CD4-positive, alpha-beta T cell treated with Interleukin-6 for 4 hours (primary cell): ENCODE measurements at regions not wholly inside any gene's neighbourhood (a gene's known extent, or its start where the extent isn't known, plus 50 kb on each side); places are given as distances from the start of the nearest gene placed in this dataset.
"Not testable (repeated sequence)": the region's sequence is repeated elsewhere in the genome, so short reads cannot be mapped to it uniquely, and the experiment has no call there.

Source experiments
- DNase-seq: peaks from one replicate; pipeline ENCODE4 v3.0.0-alpha.2; 2020; ENCODE audit warnings: mixed read lengths

DNA sequence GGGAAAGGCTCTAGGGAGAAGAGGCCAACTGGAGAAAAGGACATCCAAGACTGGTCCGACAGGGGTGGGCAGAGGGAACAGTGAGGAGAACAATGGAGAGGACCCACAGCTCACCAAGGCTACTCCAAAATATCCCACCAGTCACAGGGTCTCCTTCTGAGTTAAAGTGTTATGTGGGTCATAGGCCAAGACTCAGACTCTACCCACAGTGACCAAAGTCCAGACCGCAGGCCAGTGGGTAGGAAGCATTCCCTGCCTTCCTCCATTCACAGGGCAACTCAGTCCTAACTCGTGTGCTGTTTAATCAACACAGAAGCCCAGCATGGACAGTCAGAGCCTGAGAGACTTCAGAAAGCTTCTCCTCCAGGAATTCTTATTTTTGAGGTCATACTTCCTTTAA is 260.6 kb downstream of the SMAD2 start:
- DNase-seq: no peak

DNA sequence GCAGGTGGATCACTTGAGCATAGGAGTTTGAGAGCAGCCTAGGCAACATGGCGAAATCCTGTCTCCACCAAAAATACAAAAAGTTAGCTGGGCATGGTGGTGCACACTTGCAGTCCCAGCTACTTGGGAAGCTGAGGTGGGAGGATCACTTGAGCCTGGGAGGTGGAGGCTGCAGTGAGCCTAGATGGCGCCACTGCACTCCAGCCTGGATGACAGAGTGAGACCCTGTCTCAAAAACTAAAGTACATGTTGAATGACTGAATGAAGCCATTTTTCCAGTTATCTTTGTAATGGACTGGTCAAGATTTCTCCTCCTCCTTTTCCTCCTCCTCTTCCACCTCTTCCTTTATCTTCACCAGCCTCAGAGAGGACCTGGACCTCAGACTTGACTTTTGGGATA is 272.0 kb downstream of the SMAD2 start:
- no peak for DNase-seq

DNA sequence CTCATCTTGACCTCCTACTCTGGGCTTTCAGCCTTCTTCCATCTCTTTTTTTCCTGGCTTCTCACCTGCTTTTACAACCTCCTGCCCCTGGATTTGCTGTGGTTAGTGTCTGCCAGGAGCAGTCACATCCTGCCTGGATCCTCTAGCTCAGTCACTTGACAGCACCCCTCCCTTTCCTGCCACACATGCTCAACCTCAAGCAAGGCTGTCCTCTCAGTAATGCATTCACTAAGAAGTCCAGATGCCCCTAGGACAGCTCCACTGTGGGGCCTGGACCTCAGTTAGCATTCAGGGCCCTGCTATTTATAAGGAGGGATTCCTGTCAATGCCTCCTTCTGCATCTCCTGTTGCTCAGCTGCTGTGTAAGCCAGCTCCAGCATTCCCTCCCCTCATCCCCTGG is 275.5 kb downstream of the SMAD2 start:
- no peak for DNase-seq

DNA sequence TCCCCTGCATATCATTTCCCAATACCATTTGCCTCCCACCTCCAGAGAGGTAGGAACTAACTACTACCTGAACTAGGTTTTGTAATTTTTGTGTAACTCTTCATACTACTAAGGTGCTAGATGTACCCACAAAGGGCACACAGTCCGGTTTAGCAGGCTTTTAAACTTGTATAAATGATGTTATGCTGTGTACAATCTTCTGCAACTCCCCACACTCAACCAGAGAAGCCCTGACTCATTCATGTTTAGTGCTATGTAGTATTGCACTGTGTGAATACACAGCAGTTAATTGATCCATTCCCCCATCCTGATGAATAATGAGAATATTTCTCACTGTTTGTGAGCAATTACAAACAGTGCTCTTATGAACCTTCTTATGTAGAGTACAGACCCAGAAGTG is 285.6 kb downstream of the SMAD2 start:
- no peak for DNase-seq

- DNase-seq: not testable (repeated sequence)
These were observed 292.9 kb downstream of the SMAD2 start for GRCh38 chr18:47637551-47637950.

- no peak for DNase-seq
These were observed 295.0 kb downstream of the SMAD2 start for GRCh38 chr18:47635416-47635815.

GRCh38 chr18:47632970-47633635 is 297.4 kb downstream of the SMAD2 start:
- DNase-seq: no peak

GRCh38 chr18:47628893-47629292 is 301.6 kb downstream of the SMAD2 start:
- no peak for DNase-seq

- DNase-seq: no peak
These were observed 302.1 kb downstream of the SMAD2 start for GRCh38 chr18:47628240-47628781.

GRCh38 chr18:47627030-47627429 is 303.4 kb downstream of the SMAD2 start:
- DNase-seq: no peak

DNA sequence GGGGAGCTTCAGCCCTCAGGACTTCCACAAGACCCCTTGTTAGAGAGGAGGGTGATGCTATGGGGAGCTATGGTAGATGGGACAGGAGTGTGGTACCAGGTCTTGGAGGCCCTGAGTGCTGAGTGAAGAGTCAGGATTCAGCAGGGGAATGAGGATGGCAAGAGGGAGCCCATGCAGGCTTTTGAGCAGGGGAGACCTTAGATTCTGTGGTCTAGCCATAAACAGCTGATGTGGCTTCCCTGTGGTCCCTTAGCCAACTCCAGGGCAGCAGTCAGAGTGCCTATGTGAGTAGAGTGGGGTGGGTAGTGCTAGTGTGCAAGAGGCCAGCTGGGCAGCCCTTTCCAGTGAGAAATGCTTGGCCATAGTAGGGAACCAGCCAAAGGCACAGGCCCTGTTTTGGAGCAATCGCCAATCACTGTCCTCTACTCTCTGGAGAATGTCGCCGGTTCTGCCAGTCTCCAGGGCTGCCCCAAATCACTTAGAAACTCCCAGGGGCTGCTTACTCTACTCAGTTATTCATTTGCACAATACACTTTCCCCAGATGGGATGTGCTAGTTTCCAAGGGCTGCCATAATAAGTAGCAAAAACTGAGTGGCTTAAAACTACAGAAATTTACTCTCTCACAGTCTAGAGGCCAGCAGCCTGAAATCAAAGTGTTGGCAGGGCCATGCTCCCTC is 310.5 kb downstream of the SMAD2 start:
- no peak for DNase-seq

- no peak for DNase-seq
These were observed 311.7 kb downstream of the SMAD2 start for GRCh38 chr18:47618758-47619157.

DNA sequence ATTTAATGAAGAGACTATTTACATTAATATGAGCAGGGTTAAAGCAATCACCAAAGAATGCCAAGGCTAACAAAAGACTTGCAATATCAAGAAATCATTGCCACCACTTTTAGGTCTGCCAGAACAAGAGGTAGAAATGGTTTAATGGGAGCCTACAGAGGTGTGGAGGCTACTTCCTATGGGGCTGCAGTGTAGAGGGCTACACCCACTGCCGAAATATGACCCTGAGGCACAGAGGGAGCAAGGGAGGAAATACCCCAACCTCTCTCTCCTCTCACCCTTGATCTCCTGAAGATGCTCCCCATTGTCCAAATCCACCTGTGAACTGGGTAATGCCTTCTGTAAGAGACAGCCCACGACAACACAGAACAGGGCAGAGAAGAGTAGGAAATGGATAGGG is 315.4 kb downstream of the SMAD2 start:
- DNase-seq: no peak

DNA sequence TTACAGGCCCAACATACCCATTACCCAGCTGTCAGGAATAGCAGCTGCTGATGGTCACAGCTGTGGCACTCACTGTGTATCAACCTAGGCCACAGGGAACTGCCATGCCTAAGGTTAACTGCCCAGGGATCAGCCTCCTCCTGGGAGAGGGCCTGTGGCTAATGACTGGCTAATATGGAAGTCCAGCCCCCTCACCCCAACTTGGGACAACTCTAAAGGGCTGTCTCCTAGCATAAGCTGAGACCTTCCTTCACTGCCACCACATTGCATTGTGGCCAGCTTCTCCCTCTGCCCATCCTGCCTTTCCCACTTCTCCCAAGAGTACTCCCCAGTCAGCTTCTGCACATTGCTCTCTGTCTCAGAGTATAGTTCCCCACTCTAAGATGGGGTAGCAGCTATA is 316.5 kb downstream of the SMAD2 start:
- DNase-seq: no peak

- no peak for DNase-seq
These were observed 318.8 kb downstream of the SMAD2 start for GRCh38 chr18:47611649-47612048.

- no peak for DNase-seq
These were observed 323.9 kb downstream of the SMAD2 start for GRCh38 chr18:47606526-47606925.

DNA sequence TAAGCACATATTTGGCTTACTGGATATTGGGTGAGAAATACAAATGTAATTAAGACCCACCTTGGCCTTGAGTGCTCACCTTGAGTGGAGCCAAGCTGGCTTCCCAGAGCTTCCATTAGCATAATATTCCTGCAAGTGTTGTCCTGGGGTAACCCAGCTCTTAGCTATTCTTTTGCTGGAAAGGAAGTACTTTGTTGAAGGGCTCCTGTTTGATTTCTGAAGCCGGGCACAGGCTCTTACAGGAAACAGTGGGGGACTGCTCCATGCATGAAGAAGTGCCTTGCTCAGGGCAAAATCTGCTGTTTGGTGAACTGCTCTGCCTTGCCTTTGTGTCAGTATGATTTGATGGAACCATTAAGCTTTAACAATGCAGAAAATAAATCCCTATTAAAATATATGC is 325.4 kb downstream of the SMAD2 start:
- no peak for DNase-seq

DNA sequence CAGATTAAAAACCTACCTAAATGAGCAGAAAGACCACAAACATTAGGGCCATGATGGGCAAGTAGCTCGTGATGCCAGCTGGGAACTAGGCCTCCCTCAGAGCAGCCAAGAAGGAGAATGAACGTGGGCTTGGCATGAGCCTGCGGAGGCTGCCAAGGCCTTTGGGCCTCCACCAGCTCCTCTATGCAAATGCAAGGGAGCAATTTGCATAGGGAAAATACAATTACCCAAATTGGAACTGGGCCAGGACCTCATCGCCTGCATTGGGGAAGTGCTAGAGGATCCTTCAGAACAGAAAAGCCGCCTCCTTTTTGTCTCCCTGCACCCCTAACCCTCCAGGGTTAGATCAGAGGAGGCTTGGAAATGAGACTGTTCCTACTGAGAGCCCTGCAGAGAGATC is 326.4 kb downstream of the SMAD2 start:
- no peak for DNase-seq

DNA sequence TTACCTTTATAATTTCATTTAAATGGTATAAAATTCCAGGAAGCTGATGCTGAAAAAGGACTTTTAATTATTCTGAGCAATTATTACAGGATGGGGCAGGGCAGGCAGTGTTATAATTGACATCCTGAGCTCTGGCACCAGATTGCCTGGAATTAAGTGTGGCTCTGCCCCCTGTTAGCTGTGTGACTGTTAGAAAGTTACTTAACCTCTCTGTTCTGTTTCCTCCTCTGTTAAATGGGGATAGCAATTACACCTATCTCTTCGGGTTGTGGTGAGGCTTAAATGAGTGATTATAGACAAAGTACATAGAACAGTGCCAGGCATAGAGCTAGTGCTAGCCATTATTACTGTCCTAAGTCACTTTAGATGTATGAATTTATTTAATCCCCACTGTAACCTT is 327.3 kb downstream of the SMAD2 start:
- no peak for DNase-seq

DNA sequence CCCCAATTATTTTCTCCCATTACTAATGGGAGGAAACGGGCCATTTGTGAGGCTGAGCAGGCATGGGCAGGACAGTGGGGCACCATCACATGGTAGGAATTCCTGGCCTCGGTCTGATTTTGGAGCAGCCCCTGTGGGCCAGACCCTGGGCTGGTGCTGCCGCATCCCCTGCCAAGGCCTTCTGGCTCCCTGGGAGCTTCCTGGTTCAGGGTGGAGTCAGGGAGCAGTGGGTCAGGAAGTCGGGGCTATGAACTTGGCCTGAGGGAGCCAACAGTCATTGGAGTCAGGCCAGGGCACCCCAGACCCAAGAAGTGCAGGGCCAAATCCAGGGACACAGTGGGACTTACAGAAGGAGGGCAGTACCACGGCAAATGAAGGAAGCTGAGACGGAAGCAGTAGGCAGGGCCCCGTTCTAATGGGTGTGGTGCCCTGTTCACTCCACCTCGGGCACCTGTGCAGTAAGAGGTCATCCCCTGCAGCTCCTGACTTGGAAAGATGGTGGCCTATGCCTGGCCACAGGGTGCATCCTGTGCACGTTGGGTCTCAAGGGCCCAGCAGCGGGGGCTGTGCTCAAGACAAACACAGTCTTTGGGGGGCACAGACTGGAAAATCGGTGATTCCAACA is 328.1 kb downstream of the SMAD2 start:
- DNase-seq: no peak

- no peak for DNase-seq
These were observed 328.7 kb downstream of the SMAD2 start for GRCh38 chr18:47601581-47602272.

DNA sequence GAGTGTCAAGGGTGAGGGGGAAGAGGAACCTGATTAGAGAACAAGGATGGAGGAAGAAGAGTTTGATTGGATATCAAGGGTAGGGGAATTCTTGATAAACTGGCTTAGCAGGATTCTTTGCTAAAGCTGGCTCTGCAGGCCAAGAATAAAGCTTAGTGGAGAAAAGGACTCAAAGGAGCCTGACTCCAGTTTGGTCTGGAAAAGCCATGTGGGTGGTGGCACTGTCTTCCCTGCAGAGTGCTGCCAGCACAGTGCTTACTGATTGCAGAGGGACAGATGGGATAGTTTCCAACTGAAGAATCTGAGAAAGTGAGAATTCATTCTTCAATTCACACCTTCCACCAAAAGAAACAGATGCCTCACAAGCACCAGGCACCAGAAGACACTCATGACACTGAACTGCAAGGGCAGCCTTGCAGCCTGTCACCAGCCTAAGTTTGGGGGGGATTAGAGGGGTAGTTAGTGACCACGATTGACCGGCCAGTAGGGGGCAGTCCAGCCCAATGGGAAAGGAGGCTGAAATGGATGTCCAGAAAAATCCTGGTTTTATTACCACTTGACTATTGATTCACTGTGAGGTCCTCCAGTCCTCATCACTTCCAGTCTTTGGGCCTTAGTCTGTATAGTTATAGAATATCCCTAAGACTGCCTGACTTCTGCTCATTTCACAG is 334.5 kb downstream of the SMAD2 start:
- no peak for DNase-seq

DNA sequence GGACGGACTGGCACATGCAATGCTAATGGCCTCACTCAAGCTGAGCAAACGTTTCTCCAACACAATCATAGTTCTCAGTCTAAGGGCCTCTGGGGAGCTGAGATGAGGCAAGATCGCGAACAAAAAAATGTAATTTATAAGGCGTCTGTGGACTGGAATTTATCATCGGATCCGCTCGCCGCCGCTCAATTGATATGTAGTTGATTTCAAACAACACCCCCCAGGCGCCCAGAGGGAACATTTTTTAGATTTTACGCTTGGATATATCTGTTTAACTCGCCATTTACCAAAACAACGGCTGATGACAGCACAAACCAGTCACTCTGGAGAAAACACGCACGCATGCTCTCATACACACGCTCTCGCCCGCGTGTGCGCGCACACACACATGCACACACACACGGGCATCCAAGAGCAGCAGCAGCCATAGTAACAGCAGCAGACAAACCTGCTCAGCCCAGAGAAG is 335.8 kb downstream of the SMAD2 start:
- no peak for DNase-seq
